ENCODE measurements at regions not wholly inside any gene's neighbourhood (a gene's known extent, or its start where the extent isn't known, plus 50 kb on each side); places are given as distances from the start of the nearest gene placed in this dataset.
A peak's percentile ranks its signal among the peaks of the same experiment; 100 is the strongest.

GRCh38 chr11:92447586-92447985, 223.0 kb downstream of the FAT3 start:
- Histone ChIP-seq H4K20me1 (ENCODE audit: control insufficient read depth, insufficient read depth, insufficient read length) (no peaks in the 10 kb centered on the region), H3K9ac (ENCODE audit: extremely low read depth, insufficient read length, low read length) (no peak overlapping the region), H3K79me1 (ENCODE audit: insufficient read depth, low read depth, low read length, poor library complexity, severe bottlenecking) (no peaks in the 10 kb centered on the region), H2BK12ac (ENCODE audit: insufficient read length, low read depth, low read length) (no peak overlapping the region), H2AFZ (ENCODE audit: low read length) (no peak overlapping the region), H3K9me3 (ENCODE audit: control insufficient read depth, low read depth, low read length) (no peaks in the 10 kb centered on the region), H3K14ac (ENCODE audit: insufficient read depth, low read length) (no peak overlapping the region), H3K27me3 (ENCODE audit: insufficient read depth, low read length) (no peaks in the 10 kb centered on the region), H2BK5ac (ENCODE audit: insufficient read length, low read length) (no peak overlapping the region), H3K27ac (ENCODE audit: insufficient read length, low read depth, low read length) (no peak overlapping the region), H3K4ac (ENCODE audit: low read depth, low read length) (no peak overlapping the region), H4K5ac (ENCODE audit: insufficient read length, low read depth, low read length) (no peak overlapping the region), H3K23ac (ENCODE audit: insufficient read length, low read depth, low read length) (no peak overlapping the region), H3K56ac (ENCODE audit: insufficient read length, low read depth, low read length) (no peak overlapping the region), H2AK5ac (ENCODE audit: insufficient read length, low read length) (no peak overlapping the region), H3K4me2 (ENCODE audit: insufficient read depth, insufficient read length, low read length) (no peak overlapping the region), H4K91ac (ENCODE audit: insufficient read length, low read depth, low read length) (no peak overlapping the region), H2BK120ac (ENCODE audit: low read depth, low read length, poor library complexity, severe bottlenecking) (no peak overlapping the region), H2BK15ac (ENCODE audit: low read depth, low read length) (no peak overlapping the region), H3K23me2 (ENCODE audit: insufficient read length, low read depth, low read length, poor library complexity, severe bottlenecking) (no peaks in the 10 kb centered on the region), H3K18ac (ENCODE audit: insufficient read length, low read depth, low read length) (no peak overlapping the region), H2BK20ac (ENCODE audit: low read depth, low read length, poor library complexity, severe bottlenecking) (no peak overlapping the region), H4K8ac (replicated peaks; ENCODE audit: insufficient read length, low read depth, low read length) (no peak overlapping the region), H3K79me2 (ENCODE audit: insufficient read depth, low read length) (peaks cover 2% of the 10 kb centered on the region; the same call in 1 of the 2 replicates), H3K4me1 (ENCODE audit: insufficient read depth, low read length) (peaks cover 5% of the 10 kb centered on the region; the same call in 1 of the 2 replicates), H3T11ph (ENCODE audit: low read length) (no peak overlapping the region)
- TF ChIP-seq, protein P1, sequence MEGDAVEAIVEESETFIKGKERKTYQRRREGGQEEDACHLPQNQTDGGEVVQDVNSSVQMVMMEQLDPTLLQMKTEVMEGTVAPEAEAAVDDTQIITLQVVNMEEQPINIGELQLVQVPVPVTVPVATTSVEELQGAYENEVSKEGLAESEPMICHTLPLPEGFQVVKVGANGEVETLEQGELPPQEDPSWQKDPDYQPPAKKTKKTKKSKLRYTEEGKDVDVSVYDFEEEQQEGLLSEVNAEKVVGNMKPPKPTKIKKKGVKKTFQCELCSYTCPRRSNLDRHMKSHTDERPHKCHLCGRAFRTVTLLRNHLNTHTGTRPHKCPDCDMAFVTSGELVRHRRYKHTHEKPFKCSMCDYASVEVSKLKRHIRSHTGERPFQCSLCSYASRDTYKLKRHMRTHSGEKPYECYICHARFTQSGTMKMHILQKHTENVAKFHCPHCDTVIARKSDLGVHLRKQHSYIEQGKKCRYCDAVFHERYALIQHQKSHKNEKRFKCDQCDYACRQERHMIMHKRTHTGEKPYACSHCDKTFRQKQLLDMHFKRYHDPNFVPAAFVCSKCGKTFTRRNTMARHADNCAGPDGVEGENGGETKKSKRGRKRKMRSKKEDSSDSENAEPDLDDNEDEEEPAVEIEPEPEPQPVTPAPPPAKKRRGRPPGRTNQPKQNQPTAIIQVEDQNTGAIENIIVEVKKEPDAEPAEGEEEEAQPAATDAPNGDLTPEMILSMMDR (conservative IDR thresholded peaks at IDR 0.05): no peak
- H3K4me1 Mint-ChIP-seq: peaks cover 24 to 39% of the 10 kb centered on the region in 2 experiments
- H3K9me3 Mint-ChIP-seq: peaks cover 0 to 4% of the 10 kb centered on the region in 2 experiments; a peak in 2 of 5 replicates
- peaks cover 0 to 3% (median 0%) of the 10 kb centered on the region in 3 experiments; a peak in 3 of 7 replicates for H3K36me3 Mint-ChIP-seq (ENCODE audit: insufficient read depth in 1 of 3, low read depth in 3 of 3)
- DNase-seq: no peak
- no peaks in the 10 kb centered on the region for H3K27me3 Mint-ChIP-seq (ENCODE audit: low read depth)
- H3K27ac Mint-ChIP-seq: peak overlapping the region in 1 of 3 experiments; percentile 78; a peak in 2 of 7 replicates
- WGBS (ENCODE audit: extremely low coverage, insufficient read length, low lambda C conversion rate): no CpG with 5 or more reads among the region's 3 CpGs
- H3K4me3 Mint-ChIP-seq: no peak overlapping the region
